ENCODE measurements at regions not wholly inside any gene's neighbourhood (a gene's known extent, or its start where the extent isn't known, plus 50 kb on each side); places are given as distances from the start of the nearest gene placed in this dataset.

DNA sequence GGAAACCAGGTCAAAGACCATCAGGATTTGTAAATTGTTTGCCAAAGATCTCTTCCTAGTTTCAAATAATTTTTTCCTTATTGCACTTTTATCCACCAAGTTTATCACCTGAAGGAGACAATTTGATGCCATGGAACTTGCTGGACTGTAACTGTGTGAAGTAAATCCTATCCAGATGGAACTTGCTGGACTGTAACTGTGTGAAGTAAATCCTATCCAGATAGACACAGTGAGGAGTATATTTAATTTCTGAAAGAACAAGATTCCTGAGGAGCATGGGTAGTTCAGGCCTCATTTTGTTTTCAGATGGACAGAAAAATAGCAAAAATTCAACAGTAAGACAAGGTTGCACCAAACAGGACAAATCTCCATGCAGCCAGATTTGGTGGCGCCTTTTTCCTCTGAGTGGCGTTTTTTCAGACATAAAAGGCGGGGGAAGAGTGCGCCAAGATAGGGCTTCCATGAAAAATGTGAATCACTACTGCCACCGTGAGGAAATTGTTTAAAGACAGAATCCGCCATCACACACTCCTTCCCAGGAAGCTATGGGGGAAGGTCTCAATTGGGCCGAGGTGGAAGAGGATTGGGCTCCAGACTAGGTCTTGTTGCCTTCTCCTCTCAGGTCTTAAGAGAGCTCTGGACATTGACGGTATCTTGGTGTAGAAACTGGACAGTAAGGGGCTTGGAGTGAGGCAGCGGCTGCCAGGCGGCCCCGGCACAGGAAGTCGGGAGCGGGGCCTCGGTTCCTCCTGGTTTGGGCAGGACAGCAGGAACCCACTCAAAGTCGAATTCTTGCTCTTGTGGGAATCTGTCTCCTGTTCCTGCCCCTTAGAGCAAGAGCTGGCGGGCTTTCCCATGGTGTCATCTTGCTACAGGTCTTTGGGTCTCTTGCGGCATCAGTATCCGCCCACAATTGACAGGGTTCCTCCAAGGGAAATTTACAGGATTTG is 234.7 kb downstream of the OR13H1 start:
- H3K4me3 Mint-ChIP-seq (ENCODE audit: low read depth), result no peak overlapping the region
- no peaks in the 10 kb centered on the region for H3K9me3 Mint-ChIP-seq (ENCODE audit: low read depth)
- H3K27ac Mint-ChIP-seq, result no peak overlapping the region
- no peak for DNase-seq (ENCODE audit: low spot score, unreplicated experiment)
- TF ChIP-seq, protein P1, sequence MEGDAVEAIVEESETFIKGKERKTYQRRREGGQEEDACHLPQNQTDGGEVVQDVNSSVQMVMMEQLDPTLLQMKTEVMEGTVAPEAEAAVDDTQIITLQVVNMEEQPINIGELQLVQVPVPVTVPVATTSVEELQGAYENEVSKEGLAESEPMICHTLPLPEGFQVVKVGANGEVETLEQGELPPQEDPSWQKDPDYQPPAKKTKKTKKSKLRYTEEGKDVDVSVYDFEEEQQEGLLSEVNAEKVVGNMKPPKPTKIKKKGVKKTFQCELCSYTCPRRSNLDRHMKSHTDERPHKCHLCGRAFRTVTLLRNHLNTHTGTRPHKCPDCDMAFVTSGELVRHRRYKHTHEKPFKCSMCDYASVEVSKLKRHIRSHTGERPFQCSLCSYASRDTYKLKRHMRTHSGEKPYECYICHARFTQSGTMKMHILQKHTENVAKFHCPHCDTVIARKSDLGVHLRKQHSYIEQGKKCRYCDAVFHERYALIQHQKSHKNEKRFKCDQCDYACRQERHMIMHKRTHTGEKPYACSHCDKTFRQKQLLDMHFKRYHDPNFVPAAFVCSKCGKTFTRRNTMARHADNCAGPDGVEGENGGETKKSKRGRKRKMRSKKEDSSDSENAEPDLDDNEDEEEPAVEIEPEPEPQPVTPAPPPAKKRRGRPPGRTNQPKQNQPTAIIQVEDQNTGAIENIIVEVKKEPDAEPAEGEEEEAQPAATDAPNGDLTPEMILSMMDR (IDR thresholded peaks at IDR 0.05; ENCODE audit: unreplicated experiment), result no peak
- H3K36me3 Mint-ChIP-seq (ENCODE audit: insufficient read depth), result peaks cover 38% of the 10 kb centered on the region
- no peaks in the 10 kb centered on the region for H3K4me1 Mint-ChIP-seq (ENCODE audit: low read depth)
- no peaks in the 10 kb centered on the region for H3K27me3 Mint-ChIP-seq

DNA sequence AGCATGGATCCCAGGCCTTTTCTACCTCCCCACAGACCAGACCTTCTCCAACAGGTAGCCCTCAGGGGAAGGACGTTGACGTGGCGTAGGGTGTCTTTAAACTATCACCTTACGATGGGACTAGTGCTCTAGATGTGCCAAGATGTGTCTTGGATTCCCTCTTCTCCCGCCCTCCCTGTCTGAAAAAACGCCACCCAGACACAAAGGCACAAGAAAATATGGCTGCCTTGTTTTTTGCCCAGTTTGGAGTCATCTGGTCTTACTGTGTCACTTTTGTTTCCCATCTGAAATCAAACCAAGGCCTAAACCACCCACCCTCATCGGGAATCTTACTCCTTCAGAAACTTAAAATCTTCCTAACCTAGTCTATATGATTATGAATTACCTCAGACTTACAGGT is 235.4 kb downstream of the OR13H1 start:
- Mint-ChIP-seq H3K36me3 (ENCODE audit: insufficient read depth) (peaks cover 40% of the 10 kb centered on the region), H3K27me3 (no peaks in the 10 kb centered on the region), H3K27ac (no peak overlapping the region), H3K4me1 (ENCODE audit: low read depth) (no peaks in the 10 kb centered on the region), H3K9me3 (ENCODE audit: low read depth) (no peaks in the 10 kb centered on the region), H3K4me3 (ENCODE audit: low read depth) (no peak overlapping the region)
- DNase-seq (ENCODE audit: low spot score, unreplicated experiment), result no peak
- TF ChIP-seq, protein P1 (IDR thresholded peaks at IDR 0.05; ENCODE audit: unreplicated experiment), result no peak

DNA sequence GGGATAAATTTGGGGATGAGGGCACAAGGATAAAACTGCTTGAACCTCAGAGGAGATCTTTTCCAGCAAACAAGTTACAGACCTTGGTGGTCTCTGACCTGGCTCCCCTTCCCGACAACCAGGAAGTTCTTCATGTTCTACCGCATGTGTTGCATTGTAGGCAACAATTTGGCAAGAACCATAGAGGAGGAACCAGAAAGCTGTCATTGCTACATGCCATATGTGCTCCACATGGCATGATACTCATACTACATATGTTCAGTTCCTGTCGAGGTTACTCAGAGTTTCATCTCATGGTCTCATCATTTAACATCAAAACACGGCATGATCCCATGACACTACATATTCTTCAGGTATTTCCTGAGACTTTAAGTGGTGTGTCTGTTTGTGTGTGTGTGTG is 235.9 kb downstream of the OR13H1 start:
- no peak for DNase-seq (ENCODE audit: low spot score, unreplicated experiment)
- H3K4me1 Mint-ChIP-seq (ENCODE audit: low read depth), result no peaks in the 10 kb centered on the region
- peaks cover 39% of the 10 kb centered on the region for H3K36me3 Mint-ChIP-seq (ENCODE audit: insufficient read depth)
- no peak overlapping the region for H3K4me3 Mint-ChIP-seq (ENCODE audit: low read depth)
- H3K9me3 Mint-ChIP-seq (ENCODE audit: low read depth), result no peaks in the 10 kb centered on the region
- no peaks in the 10 kb centered on the region for H3K27me3 Mint-ChIP-seq
- TF ChIP-seq, protein P1 (IDR thresholded peaks at IDR 0.05; ENCODE audit: unreplicated experiment), result no peak
- no peak overlapping the region for H3K27ac Mint-ChIP-seq

DNA sequence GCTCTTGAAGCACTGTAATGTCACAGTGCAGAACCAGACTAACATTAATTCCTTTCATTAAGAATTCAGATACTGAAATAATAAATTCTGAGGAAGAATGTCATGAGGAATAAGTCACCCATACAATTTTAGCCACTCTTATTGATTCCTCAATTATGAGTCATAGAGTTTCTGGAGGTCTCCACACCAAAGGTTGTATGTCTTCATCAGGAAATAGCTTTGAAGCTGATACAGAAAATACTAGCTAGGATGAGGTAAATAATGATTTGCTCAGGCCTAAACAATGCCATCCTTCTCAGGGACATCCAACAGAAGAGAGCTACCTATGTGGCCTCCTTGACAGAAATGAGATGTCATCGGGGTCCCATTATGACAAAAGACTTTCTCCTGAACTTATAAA is 238.8 kb downstream of the OR13H1 start:
- Mint-ChIP-seq H3K4me3 (ENCODE audit: low read depth) (no peak overlapping the region), H3K9me3 (ENCODE audit: low read depth) (no peaks in the 10 kb centered on the region), H3K27ac (no peak overlapping the region), H3K4me1 (ENCODE audit: low read depth) (no peaks in the 10 kb centered on the region), H3K36me3 (ENCODE audit: insufficient read depth) (peaks cover 34% of the 10 kb centered on the region), H3K27me3 (no peaks in the 10 kb centered on the region)
- DNase-seq (ENCODE audit: low spot score, unreplicated experiment), result no peak
- TF ChIP-seq, protein P1 (IDR thresholded peaks at IDR 0.05; ENCODE audit: unreplicated experiment), result no peak

DNA sequence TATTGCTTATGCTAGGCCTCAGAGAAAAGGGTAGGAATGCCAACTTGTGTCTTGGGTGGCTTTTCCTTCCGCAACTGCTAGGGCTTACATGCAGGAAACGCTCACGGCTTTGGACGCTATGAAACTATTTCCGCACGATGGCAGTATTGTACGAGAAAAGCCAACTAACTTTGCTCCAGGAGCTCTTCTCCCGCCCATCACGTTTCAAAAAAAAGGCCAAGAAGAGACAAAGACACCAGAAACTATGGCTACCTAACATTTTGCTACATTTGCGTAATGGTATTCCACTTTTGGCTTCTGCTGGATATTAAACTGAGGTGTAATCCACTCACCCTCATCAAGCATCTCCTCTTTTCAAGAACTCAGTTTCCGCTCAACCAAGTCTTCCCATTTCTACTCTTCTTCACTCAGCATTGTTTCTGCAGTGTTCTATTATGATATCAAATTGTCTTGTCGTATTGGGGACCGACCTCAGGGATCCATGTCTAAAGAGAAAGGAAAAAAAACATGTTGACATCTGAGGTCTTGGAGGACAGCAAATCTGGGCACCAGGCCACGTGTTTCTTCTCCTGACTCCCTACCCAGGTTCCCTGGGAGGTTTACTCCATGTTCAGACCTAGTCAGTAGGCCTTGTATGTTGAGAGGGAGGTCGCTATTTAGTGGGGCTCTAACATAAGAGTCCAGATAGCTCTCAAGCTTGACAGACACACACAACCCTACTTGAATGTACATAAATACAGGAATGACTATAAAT is 239.4 kb upstream of the STK26 start:
- Mint-ChIP-seq H3K27ac (no peak overlapping the region), H3K4me3 (ENCODE audit: low read depth) (no peak overlapping the region), H3K27me3 (no peaks in the 10 kb centered on the region), H3K4me1 (ENCODE audit: low read depth) (no peaks in the 10 kb centered on the region), H3K9me3 (ENCODE audit: low read depth) (peaks cover 4% of the 10 kb centered on the region), H3K36me3 (ENCODE audit: insufficient read depth) (peaks cover 37% of the 10 kb centered on the region)
- DNase-seq (ENCODE audit: low spot score, unreplicated experiment), result no peak
- TF ChIP-seq, protein P1 (IDR thresholded peaks at IDR 0.05; ENCODE audit: unreplicated experiment), result no peak
